ENCODE measurements at regions not wholly inside any gene's neighbourhood (a gene's known extent, or its start where the extent isn't known, plus 50 kb on each side); places are given as distances from the start of the nearest gene placed in this dataset.

DNA sequence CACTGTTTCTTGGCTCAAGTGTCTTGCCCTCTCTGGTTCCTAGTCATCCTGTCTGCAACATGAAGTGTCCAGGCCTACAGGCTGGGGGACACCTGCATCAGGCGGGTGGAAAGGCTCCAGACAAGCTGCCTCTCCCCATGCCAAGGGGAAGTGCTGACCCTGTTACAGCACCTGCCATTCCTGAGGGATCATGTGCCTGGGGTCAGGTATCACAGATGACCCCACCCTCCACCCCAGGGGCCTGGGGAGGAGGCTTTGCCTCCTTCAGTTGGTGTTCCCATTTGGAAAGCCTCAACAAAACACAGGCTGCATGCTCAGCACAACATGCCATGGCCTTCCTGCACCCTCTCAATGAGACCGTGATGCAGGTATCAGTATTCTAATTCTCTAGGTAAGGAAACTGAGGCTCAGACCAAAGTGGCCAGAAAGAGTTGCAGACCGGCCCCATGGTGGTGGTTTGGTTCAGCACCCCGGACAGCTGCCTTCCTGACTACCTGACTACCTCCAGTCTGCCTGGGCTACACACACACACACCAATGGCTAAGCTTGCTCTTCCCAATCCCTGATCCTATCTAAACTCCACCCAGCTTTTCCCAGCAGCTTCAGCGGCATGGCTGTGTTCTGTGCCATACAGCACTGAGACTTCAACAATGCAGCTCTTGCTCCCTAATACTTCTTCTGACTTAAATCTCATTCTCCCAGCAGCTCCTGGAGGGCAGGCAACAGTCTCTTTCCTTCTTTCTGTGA, 69.7 kb upstream of the LINGO1 start:
- DNase-seq, result no peak

DNA sequence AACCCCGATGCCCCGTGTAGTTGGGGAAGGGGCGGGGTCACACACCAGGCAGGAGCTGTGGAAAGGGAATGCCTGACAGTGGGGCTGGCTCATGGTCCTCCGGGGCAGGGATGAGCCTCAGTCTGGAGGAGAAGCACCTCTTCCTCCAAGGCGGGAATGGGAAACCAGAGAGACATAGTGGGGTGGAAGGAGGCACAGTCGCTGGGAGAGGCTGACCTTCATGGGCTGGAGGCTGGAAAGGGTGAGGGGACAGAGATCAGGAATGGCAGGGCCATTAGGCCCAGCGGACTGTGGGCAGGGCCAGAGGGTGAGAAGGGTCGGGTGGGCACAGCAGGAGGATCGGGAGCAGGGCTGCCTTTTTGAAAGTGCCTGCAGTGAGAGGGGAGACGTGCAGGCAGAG, 65.8 kb upstream of the LINGO1 start:
- no peak for DNase-seq

DNA sequence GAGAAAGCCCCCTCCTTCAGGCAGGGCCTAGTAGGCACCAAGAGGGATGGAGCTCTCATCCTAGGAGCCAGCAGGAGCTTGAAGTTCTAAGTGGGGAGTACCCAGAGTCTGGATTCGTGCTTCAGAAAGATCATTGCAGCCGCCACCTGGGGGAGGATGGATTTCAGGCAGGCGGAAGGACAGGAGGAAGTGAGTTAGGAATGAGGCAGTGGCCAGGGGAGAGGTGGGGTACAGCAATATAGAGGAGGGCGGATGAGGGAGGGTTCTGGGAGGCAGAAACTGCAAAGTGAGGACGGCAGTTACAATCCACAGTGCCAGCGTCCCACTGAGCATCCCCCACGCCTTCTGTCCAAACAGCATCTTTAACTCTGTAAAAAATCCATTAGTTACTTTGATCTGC, 65.2 kb upstream of the LINGO1 start:
- no peak for DNase-seq

DNA sequence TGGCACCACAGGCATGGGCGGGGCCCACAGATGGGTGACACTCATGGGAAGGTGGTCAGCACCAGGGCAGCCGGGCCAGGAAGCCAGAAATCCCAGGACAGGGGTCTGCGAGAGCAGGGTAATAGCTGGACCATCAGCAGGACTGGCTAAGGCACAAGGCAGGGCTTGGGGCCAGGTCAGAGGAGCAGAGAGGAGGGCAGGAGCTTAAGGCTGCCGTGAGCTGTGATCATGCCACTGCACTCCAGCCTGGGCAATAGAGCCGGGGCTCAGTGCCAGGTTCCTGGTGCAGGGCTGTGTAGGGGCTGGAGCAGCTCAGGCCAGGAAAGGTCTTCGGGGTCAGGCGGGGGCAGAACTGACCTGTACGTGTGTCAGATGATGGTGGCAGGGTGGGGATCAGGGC, 64.2 kb upstream of the LINGO1 start:
- DNase-seq, result no peak

DNA sequence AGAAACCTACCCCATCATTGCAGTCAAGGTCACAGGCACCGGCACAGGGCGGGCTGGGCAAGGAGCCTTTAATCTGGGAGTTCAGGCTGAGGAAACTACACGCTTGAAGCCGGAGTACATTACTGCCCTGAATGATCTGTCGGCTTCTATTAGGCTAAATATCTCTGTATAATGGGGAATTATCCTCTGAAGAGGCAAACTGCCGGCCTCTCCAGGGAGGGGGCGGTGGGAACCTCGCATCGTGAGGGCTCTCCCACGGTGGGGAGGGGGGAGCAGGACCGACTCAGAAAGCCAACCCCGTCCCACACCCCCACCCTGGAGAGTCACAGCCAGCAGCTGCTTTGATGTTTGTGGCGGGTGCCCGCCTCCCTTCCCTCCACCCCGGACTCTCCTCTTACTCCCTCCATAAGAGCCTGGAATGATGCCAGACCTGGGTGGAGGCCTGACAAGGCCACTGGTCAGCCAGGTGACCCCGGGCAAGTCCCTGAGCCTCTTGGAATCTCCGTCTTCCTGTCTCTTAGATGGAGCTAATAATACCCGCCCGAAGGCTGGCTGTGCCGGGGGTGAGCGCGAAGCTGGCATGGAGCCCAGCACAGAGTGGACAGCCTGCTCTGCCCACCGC, 63.4 kb upstream of the LINGO1 start:
- DNase-seq, result no peak

DNA sequence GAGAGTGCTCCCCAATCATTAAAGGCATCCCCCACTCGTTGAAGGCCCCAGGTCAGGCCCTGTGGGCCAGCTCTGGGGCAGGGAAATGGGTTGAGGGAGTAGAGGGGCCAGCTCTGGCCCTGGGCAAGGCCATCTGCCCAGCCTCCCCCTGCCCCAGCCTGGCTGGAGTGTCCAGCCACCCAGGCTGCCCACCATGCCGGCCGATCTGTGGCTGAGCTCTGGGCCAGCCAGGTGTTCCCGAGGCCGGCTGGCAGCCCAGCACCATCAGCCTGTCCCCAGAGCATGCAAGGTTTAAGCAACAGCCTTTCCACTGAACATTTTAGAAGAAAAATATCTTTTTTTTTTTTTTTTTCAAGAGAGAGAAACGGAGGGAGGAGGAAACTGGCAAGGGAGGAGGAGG, 62.8 kb upstream of the LINGO1 start:
- no peak for DNase-seq

DNA sequence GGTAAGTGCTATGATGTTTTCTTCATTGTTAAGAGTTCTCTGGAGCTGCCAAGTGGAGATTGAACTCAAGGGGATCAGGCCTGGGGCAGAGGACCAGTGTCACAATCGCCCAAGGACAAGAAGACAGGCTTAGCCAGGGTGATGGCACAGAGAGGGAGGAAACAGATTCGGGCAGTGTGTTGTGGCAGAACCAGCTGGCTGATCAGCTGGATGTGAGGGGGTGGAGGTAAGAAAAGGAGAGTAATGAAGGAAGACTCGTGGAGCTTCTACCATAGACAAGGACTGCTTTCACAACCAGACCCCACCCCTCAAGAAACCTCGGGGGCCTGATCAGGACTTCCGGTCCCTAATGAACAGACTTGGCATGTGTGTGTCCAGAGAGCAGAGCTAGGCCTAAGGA, 60.9 kb upstream of the LINGO1 start:
- DNase-seq, result no peak

DNA sequence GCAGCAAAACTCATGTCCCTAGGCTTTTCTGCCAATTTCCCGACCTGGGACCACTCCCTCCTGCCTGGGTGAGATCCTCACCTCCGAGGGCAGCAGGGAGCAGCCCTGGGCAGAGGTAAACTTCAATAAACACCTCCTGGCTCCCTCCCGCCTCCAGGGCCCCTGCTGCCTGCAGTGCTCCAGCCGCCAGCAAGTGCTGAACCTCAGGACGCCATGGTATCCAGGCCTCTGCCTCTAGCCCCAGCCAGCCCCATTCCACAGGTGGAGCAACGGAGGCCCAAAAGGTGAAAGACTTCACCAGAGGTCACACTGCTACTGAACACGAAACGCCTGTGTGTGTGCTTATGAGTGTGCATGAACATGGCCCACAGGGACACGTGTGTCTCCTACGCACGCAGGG, 59.9 kb upstream of the LINGO1 start:
- DNase-seq, result no peak

DNA sequence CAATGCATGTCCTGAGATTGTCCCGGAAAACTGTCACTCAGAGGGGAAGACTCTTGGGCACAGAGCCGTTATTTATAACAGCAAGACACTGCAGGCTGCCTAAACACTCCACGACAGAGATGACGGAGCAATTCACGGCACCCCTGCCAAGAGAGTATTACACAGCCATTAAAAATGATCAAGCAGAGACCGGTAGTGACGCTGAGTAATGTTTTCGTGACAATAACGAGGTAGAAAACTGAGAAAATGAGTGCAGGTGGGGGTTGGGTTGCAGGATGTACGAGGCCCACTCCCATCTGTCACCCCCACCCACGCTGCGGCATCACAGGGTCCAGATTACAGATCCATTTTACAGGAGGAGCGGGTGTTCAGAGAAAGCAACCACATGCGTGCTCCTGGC, 58.9 kb upstream of the LINGO1 start:
- no peak for DNase-seq

DNA sequence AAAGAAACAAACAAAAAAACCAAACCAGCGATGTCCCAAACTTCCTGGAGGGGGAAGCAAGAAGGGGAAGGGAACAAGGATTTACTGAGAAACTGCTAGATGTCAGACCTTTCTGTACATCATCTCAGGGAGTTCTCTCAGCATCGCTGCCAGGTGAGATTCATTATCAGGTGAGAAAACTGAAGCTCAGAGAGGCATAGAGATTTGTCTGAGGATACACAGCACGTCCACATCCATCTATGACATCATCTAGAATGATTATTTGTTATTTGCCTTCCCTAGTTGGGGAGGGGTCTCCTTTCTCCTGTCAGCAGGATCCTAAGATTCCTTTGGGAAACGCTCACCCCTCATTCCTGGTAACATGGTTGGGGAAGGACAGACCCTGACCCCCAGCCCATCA, 57.1 kb upstream of the LINGO1 start:
- DNase-seq, result no peak

DNA sequence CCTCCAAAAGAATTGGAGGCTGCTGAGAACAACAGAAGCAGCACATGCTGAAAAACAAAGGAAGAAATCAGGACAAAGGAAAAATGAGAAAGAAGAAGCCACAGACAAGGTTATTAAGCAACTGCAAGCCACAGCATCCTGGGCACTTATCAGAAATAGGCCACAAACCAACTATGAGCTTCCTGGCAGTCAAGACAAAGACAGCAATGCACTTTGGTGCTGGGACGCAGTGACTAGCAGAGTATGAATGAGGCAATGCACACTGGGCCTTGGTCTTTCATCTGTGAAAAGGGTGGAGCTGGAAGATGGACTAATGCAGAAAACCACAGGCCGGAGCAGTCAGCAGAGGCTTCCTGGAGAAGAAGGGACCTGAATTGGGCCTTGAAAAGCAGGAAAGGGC, 56.0 kb upstream of the LINGO1 start:
- DNase-seq, result no peak

DNA sequence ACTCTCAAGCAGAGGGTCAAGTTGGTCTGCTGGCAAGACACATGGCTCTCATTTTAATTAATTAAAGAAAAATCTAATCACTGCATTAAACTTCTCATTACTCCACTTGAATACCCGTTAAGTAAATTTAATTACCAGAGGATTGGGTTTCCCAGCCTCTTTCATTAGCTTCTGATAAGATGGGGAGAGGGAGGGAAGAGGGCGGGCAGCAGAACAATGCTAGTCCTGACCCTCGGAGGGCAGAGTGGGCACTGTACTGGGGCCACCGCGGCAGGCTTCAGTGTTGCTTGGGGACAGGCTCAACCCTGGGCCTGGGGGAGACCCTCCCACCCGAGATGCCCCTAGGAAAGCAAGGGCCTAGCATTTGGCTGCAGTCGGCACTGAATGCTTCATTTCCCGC, 55.6 kb upstream of the LINGO1 start:
- no peak for DNase-seq

DNA sequence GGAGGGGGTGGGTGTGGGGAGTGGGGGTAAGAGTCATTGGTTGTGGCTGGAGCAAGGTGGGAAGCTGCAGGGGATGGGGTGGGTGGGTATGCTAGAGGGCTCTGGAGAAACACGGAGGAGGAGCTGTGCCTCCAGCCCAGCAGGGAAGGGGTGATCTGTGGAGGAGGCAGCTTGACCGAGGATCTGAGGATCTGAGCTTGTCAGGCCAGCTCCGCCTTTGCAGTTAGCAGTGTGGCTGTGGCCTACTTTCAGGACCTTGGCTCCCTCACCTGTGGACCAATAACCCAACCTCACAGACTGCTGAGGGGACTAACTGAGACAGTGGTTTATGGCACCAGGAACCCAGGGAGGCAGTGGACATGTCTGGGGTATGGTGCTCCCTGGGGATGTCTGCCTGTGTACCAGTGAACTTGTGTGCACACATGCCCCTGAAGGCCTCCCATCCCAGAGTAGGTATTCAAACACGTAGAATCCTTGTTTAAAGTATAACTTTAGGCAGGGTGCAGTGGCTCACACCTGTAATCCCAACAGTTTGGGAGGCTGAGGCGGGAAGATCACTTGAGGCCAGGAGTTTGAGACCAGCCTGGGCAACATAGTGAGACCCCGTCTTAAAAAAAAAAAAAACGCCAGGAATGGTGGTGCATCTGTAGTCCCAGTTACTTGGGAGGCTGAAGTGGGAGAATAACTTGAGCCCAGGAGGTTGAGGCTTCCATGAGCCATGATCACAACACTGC, 52.5 kb upstream of the LINGO1 start:
- no peak for DNase-seq

DNA sequence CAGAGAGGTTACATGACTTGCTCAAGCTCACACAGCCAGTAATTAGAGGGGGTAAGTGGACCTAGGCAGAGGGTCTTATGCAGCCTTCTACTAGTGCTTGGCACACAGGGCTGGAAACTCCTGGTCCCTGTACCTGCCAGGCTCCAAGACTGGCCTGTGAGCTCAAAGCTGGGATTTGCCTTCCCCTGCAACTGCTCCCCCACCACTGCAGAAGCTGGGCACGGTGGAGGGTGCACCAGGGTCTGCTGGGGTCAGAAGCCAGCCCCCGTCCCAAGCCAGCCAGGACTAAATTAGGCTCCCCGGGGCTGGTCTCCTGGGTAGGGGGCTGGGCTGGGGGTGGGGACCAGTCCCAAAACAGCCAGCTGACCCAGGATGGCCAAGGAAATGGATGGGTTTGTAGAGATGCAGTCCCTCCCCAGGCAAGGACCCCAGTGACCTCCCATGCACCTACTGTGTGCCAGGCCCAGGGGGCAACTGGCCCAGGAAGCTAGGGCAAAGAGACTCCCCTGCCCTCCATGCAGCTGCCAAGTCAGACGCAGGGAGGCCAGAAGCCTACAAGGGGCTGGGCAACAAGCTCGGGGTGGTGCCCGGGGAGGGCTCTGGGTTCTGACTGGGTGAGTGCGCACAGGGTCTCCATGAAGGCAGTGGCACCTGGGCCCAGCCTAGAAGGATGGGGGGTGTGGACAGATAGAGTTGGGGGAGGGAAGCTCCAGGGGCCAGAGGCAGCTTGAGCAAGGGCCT, 51.8 kb upstream of the LINGO1 start:
- no peak for DNase-seq

DNA sequence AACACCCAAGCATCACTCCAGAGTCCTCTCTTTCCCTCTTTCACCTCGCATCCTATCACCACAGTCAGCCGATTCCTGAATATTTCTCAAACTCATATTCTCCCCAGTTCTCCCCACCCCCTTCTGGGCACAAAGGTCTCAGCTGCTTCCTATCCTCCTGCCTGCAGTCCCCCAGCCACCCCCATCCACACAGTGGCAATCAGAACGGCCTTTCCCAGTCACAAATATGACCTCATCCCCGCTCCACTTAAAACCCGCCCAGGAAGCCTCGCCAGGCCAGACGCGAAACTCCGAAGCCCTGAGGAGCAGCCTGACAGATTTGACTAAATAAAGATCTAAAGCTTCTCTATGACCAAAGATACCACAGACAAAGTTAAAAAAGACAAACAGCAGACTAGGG, 49.9 kb upstream of the LINGO1 start:
- no peak for DNase-seq
